ENCODE measurements at regions not wholly inside any gene's neighbourhood (a gene's known extent, or its start where the extent isn't known, plus 50 kb on each side); places are given as distances from the start of the nearest gene placed in this dataset.

DNA sequence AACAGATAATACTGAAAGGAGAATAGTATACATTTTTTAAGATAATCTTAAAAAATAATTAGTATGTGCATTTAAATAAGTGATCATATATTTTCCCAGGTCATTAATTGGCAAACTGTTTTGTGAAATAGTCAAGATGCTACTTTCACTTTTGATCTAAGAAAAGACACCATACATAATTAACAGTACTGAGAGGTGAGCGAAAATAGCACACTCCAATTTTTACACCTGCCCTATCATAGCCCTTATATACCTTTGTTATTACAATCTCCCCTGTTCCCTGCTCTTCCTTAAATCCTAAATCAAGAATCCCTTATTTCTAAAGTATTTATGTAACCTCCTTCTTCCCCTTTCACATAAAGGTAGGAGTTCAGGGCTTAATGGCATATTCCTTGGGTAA lies 500.1 kb upstream of the LRATD1 start:
- no peak overlapping the region for H3K4me3 ChIP-seq
- H3K4me1 ChIP-seq (ENCODE audit: low read depth) = no peaks in the 10 kb centered on the region
- no peaks in the 10 kb centered on the region for H3K36me3 ChIP-seq

DNA sequence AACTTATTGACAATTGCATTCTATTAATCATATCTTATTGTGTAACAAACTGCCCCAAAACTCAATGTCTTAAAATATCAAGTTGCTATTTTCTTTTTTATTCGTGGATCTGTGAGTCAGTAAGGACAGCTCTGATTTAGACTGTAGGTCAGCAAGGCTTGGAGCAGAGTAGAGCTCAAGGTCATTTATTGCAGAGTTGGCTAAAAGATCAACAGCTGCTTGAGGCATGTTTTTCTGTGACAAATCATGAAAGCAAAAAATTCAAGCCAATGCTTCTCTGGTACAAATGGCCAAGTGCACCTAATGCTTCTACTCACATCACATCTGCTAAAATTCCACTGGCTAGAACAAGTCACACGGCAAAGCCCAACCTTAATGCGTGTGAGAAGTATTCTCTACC lies 497.7 kb upstream of the LRATD1 start:
- no peak for DNase-seq (ENCODE audit: low read depth in 1 of 2, low spot score in 1 of 2)
- Histone ChIP-seq H3K27ac (no peak overlapping the region), H3K4me3 (no peak overlapping the region), H3K9me3 (ENCODE audit: low read depth) (no peaks in the 10 kb centered on the region), H3K36me3 (no peaks in the 10 kb centered on the region), H3K27me3 (no peaks in the 10 kb centered on the region), H3K4me1 (ENCODE audit: low read depth) (no peaks in the 10 kb centered on the region)
- TF ChIP-seq, protein P1, sequence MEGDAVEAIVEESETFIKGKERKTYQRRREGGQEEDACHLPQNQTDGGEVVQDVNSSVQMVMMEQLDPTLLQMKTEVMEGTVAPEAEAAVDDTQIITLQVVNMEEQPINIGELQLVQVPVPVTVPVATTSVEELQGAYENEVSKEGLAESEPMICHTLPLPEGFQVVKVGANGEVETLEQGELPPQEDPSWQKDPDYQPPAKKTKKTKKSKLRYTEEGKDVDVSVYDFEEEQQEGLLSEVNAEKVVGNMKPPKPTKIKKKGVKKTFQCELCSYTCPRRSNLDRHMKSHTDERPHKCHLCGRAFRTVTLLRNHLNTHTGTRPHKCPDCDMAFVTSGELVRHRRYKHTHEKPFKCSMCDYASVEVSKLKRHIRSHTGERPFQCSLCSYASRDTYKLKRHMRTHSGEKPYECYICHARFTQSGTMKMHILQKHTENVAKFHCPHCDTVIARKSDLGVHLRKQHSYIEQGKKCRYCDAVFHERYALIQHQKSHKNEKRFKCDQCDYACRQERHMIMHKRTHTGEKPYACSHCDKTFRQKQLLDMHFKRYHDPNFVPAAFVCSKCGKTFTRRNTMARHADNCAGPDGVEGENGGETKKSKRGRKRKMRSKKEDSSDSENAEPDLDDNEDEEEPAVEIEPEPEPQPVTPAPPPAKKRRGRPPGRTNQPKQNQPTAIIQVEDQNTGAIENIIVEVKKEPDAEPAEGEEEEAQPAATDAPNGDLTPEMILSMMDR (IDR thresholded peaks at IDR 0.05; ENCODE audit: low read depth, low read length) = no peak

More for the DNA sequence above, 500.1 kb upstream of the LRATD1 start:
- H3K27me3 ChIP-seq = no peaks in the 10 kb centered on the region
- no peak for DNase-seq (ENCODE audit: low read depth in 1 of 2, low spot score in 1 of 2)
- no peak overlapping the region for H3K27ac ChIP-seq
- H3K9me3 ChIP-seq (ENCODE audit: low read depth) = no peaks in the 10 kb centered on the region
- TF ChIP-seq, protein P1 (IDR thresholded peaks at IDR 0.05; ENCODE audit: low read depth, low read length) = no peak

DNA sequence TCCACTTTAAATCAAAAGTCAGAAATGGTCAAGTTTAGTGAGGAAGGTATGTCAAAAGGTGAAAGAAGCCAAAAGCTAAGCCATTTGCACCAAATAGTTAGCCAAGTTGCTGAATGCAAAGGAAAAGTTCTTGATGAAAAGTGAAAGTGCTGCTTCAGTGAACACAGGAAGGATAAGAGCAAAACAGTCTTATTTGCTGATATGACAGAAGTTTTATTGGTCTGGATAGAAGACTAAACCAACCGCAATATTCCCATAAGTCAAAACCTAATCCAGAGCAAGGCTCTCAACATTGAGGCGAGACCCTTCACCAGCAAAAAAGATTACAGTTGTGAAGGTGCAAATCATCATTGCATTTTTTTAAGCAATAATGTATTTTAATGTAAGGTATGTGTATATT lies 496.5 kb upstream of the LRATD1 start:
- H3K27me3 ChIP-seq = no peaks in the 10 kb centered on the region
- no peaks in the 10 kb centered on the region for H3K36me3 ChIP-seq
- TF ChIP-seq, protein P1 (IDR thresholded peaks at IDR 0.05; ENCODE audit: low read depth, low read length) = no peak
- H3K4me1 ChIP-seq (ENCODE audit: low read depth) = no peaks in the 10 kb centered on the region
- DNase-seq (ENCODE audit: low read depth in 1 of 2, low spot score in 1 of 2) = no peak
- no peak overlapping the region for H3K27ac ChIP-seq
- H3K9me3 ChIP-seq (ENCODE audit: low read depth) = no peaks in the 10 kb centered on the region
- H3K4me3 ChIP-seq = no peak overlapping the region

DNA sequence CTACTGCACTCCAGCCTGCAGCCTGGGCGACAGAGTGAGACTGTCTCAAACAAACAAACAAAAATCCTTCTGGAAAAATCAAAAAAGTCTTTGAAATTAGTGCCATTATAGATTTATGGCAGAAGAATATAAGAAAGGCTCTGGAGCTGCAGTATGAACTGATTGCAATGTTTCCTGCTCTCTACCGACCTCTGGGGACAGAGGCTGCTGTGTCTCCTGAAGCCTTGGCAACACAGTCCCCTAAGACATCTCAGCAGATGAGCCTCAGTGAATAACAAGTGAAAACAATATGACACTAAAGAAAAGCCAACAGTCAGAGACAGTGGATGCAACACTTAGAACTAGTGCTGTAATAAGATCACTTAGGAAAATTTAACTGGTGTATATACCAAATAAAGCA lies 494.9 kb upstream of the LRATD1 start:
- Histone ChIP-seq H3K36me3 (no peaks in the 10 kb centered on the region), H3K9me3 (ENCODE audit: low read depth) (no peaks in the 10 kb centered on the region), H3K4me1 (ENCODE audit: low read depth) (peaks cover 4% of the 10 kb centered on the region), H3K27me3 (no peaks in the 10 kb centered on the region), H3K4me3 (no peak overlapping the region), H3K27ac (no peak overlapping the region)
- DNase-seq (ENCODE audit: low read depth in 1 of 2, low spot score in 1 of 2) = peak in 1 of 2 donors; percentile 33
- TF ChIP-seq, protein P1 (IDR thresholded peaks at IDR 0.05; ENCODE audit: low read depth, low read length) = no peak

DNA sequence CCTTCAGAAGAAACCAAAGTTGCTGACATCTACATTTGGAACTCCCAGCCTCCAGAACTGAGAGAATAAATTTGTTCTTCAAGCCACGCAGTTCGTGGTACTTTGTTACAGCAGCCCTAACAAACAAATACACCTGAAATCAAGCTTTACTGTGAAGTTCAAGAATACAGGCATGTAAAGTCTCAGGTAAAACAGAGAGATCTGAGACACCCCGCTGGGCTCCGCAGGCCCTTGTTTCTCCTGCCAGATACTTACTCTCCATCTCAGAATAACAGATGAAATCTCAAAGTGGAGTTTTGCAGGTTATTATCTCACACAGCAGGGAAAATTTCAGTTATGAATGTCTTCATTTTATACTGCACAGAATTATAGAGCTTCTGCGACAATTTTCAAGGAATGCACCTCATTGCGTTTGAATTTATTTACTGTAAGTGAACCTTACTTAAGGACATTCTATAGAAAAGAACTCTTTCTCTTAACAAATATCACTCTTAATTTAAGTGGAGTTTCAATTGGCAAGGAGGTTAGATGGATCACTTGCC lies 492.4 kb upstream of the LRATD1 start:
- no peak overlapping the region for H3K27ac ChIP-seq
- H3K9me3 ChIP-seq (ENCODE audit: low read depth) = no peaks in the 10 kb centered on the region
- H3K4me1 ChIP-seq (ENCODE audit: low read depth) = peaks cover 4% of the 10 kb centered on the region
- DNase-seq (ENCODE audit: low read depth in 1 of 2, low spot score in 1 of 2) = no peak
- no peaks in the 10 kb centered on the region for H3K36me3 ChIP-seq
- TF ChIP-seq, protein P1 (IDR thresholded peaks at IDR 0.05; ENCODE audit: low read depth, low read length) = no peak
- H3K27me3 ChIP-seq = no peaks in the 10 kb centered on the region
- no peak overlapping the region for H3K4me3 ChIP-seq

DNA sequence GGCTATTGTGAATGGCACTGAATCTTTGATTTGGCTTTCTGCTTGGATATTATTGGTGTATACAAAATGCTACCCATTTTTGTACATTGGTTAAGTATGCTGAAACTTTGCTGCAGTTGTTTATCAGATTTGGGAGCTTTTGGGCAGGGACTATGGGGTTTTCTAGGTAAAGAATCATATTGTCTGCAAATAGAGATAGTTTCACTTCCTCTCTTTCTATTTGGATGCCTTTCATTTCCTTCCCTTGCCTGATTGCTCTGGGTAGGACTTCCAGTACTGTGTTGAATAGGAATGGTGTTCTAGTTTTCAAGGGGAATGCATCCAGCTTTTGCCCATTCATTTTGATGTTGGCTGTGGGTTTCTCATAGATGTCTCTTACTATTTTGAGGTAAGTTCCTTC lies 489.1 kb upstream of the LRATD1 start:
- no peak for DNase-seq (ENCODE audit: low read depth in 1 of 2, low spot score in 1 of 2)
- Histone ChIP-seq H3K36me3 (no peaks in the 10 kb centered on the region), H3K9me3 (ENCODE audit: low read depth) (no peaks in the 10 kb centered on the region)

More for the DNA sequence above, 489.1 kb upstream of the LRATD1 start:
- TF ChIP-seq, protein P1 (IDR thresholded peaks at IDR 0.05; ENCODE audit: low read depth, low read length) = no peak
- H3K4me3 ChIP-seq = no peak overlapping the region
- no peak overlapping the region for H3K27ac ChIP-seq
- H3K4me1 ChIP-seq (ENCODE audit: low read depth) = peaks cover 4% of the 10 kb centered on the region
- no peaks in the 10 kb centered on the region for H3K27me3 ChIP-seq

All from cardiac muscle cell (in vitro differentiated cells and primary cell).